ENCODE measurements at regions not wholly inside any gene's neighbourhood (a gene's known extent, or its start where the extent isn't known, plus 50 kb on each side); places are given as distances from the start of the nearest gene placed in this dataset.

- TF ChIP-seq AEBP2 (tag by site-specific recombination; IDR thresholded peaks at IDR 0.05; ENCODE audit: borderline replicate concordance): no peak
- TF ChIP-seq ZNF280C (tag by site-specific recombination; IDR thresholded peaks at IDR 0.05): no peak
- no peak for TF ChIP-seq ZNF621 (tag by site-specific recombination; IDR thresholded peaks at IDR 0.05)
- no peak for TF ChIP-seq HOXA7 (CRISPR knock-in tag; IDR thresholded peaks at IDR 0.05; ENCODE audit: borderline replicate concordance)
- TF ChIP-seq EGR2 (tag by site-specific recombination; IDR thresholded peaks at IDR 0.05; ENCODE audit: low read depth): no peak
- no peak for TF ChIP-seq SALL2 (tag by site-specific recombination; IDR thresholded peaks at IDR 0.05; ENCODE audit: borderline replicate concordance)
- TF ChIP-seq BCL6B (tag by site-specific recombination; IDR thresholded peaks at IDR 0.05): no peak
- TF ChIP-seq ZNF624 (tag by site-specific recombination; IDR thresholded peaks at IDR 0.05): no peak
- TF ChIP-seq MYNN (tag by site-specific recombination; IDR thresholded peaks at IDR 0.05; ENCODE audit: borderline replicate concordance): no peak
Measured at GRCh38 chr20:7302250-7302649, 534.8 kb downstream of the BMP2 start (continued).

GRCh38 chr20:7305976-7306375 is 538.5 kb downstream of the BMP2 start:
- Histone ChIP-seq H3K36me3 (ENCODE audit: control insufficient read depth in 2 of 2, insufficient read depth in 1 of 2, low read length in 2 of 2) (no peaks in the 10 kb centered on the region), H3K9me3 (ENCODE audit: control insufficient read depth, insufficient read depth, low read depth, low read length) (no peaks in the 10 kb centered on the region), H3K4me1 (ENCODE audit: control insufficient read depth, insufficient read depth, low read length) (no peaks in the 10 kb centered on the region), H3K4me3 (ENCODE audit: low read depth, low read length) (no peak overlapping the region), H3K27ac (ENCODE audit: extremely low read depth, low read depth, low read length) (no peak overlapping the region)
- TF ChIP-seq ZNF202 (tag by site-specific recombination; IDR thresholded peaks at IDR 0.05; ENCODE audit: borderline replicate concordance) (no peak), ZNF558 (tag by site-specific recombination; IDR thresholded peaks at IDR 0.05) (no peak), ZNF121 (tag by site-specific recombination; IDR thresholded peaks at IDR 0.05) (no peak), ZNF677 (tag by site-specific recombination; IDR thresholded peaks at IDR 0.05) (no peak), ZFP37 (tag by site-specific recombination; IDR thresholded peaks at IDR 0.05) (no peak), HOXC10 (CRISPR knock-in tag; IDR thresholded peaks at IDR 0.05) (no peak), ZBTB11 (tag by site-specific recombination; conservative IDR thresholded peaks at IDR 0.05; ENCODE audit: low read depth) (no peak), ZNF596 (tag by site-specific recombination; IDR thresholded peaks at IDR 0.05) (no peak), ZNF530 (tag by site-specific recombination; IDR thresholded peaks at IDR 0.05; ENCODE audit: low read depth) (no peak), ZNF138 (tag by site-specific recombination; IDR thresholded peaks at IDR 0.05; ENCODE audit: borderline replicate concordance) (no peak), ZNF544 (tag by site-specific recombination; IDR thresholded peaks at IDR 0.05) (no peak)
- ChIA-PET CTCF (interaction anchor here (1.7 kb wide), 1 partner anchor 20 kb away, joined by 7 read pairs; no protein-coding TSS in a partner anchor), POLR2A (no interaction called here)
